Endothelial cell of umbilical vein (primary cell): ENCODE measurements at regions not wholly inside any gene's neighbourhood (a gene's known extent, or its start where the extent isn't known, plus 50 kb on each side); places are given as distances from the start of the nearest gene placed in this dataset.

Experiments used
- EZH2 ChIP-seq: IDR thresholded peaks from 2 replicates; pipeline ENCODE4 v1.6.1; 2012; ENCODE audit warnings: borderline replicate concordance, low read depth, mild to moderate bottlenecking, moderate library complexity, low read length, inconsistent platforms; ENCODE audit not compliant: severe bottlenecking
- TF ChIP-seq, protein P1 (sequence below), 2 donors: IDR thresholded peaks; 1 replicate in 1 of 2; 2 replicates in 1 of 2; pipeline ENCODE4 v1.5.1; 2011; ENCODE audit warnings: low read length in 2 of 2, mild to moderate bottlenecking in 2 of 2, moderate library complexity in 2 of 2, control low read depth in 1 of 2, inconsistent platforms in 1 of 2, low read depth in 1 of 2; ENCODE audit not compliant: insufficient read depth in 1 of 2; ENCODE audit errors: extremely low read depth in 1 of 2

DNA sequence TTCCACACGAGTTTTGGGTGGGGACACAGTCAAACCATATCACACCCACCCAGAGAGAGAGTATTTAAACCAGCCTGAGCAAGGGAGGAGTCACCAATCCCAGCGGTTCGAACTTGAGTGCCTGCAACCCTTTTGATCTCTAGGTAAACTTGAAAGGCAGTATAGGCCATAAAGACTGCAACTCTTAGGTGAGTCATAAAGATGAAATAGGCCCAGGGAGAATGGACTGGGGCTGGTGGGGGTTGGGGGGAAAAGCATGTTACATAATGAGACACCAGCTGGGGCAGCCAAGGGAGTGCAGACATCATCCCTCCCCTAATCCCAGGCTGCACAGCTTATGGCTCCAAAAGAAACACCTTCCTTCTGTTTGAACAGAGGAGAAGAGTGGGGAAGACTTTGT, 99.8 kb upstream of the LHX8 start:
- TF ChIP-seq, protein P1, sequence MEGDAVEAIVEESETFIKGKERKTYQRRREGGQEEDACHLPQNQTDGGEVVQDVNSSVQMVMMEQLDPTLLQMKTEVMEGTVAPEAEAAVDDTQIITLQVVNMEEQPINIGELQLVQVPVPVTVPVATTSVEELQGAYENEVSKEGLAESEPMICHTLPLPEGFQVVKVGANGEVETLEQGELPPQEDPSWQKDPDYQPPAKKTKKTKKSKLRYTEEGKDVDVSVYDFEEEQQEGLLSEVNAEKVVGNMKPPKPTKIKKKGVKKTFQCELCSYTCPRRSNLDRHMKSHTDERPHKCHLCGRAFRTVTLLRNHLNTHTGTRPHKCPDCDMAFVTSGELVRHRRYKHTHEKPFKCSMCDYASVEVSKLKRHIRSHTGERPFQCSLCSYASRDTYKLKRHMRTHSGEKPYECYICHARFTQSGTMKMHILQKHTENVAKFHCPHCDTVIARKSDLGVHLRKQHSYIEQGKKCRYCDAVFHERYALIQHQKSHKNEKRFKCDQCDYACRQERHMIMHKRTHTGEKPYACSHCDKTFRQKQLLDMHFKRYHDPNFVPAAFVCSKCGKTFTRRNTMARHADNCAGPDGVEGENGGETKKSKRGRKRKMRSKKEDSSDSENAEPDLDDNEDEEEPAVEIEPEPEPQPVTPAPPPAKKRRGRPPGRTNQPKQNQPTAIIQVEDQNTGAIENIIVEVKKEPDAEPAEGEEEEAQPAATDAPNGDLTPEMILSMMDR (IDR thresholded peaks at IDR 0.05; ENCODE audit: extremely low read depth in 1 of 2, insufficient read depth in 1 of 2, low read depth in 1 of 2, low read length in 2 of 2) = no peak
- TF ChIP-seq EZH2 = no peak
